Endothelial cell (in vitro differentiated cells): ENCODE measurements at regions not wholly inside any gene's neighbourhood (a gene's known extent, or its start where the extent isn't known, plus 50 kb on each side); places are given as distances from the start of the nearest gene placed in this dataset.

Experiments used
- DNase-seq: peaks from one replicate; pipeline ENCODE4 v3.0.0; 2021; ENCODE audit warnings: low spot score
- H3K27ac Mint-ChIP-seq: one replicate; pipeline ENCODE4 v1.8.0; 2021; ENCODE audit warnings: mixed read lengths, inconsistent platforms; ENCODE audit not compliant: unreplicated experiment
- H3K27me3 Mint-ChIP-seq: one replicate; pipeline ENCODE4 v1.8.0; 2021; ENCODE audit warnings: mild to moderate bottlenecking, moderate library complexity, mixed read lengths, inconsistent platforms; ENCODE audit not compliant: unreplicated experiment
- H3K36me3 Mint-ChIP-seq: one replicate; pipeline ENCODE4 v1.8.0; 2021; ENCODE audit warnings: mild to moderate bottlenecking, low read depth, mixed read lengths, inconsistent platforms; ENCODE audit not compliant: unreplicated experiment
- H3K4me1 Mint-ChIP-seq: one replicate; pipeline ENCODE4 v1.8.0; 2021; ENCODE audit warnings: mild to moderate bottlenecking, mixed read lengths, inconsistent platforms; ENCODE audit not compliant: unreplicated experiment
- H3K4me3 Mint-ChIP-seq: one replicate; pipeline ENCODE4 v1.8.0; 2021; ENCODE audit warnings: mild to moderate bottlenecking, mixed read lengths, inconsistent platforms; ENCODE audit not compliant: unreplicated experiment
- H3K9me3 Mint-ChIP-seq: one replicate; pipeline ENCODE4 v1.8.0; 2021; ENCODE audit warnings: mixed read lengths, inconsistent platforms; ENCODE audit not compliant: unreplicated experiment
- TF ChIP-seq, protein P1 (sequence below): fragments of 200-600 bp; sonication (generic); IDR thresholded peaks from one replicate; pipeline ENCODE4 v1.5.0; 2021; ENCODE audit warnings: antibody characterized with exemption; ENCODE audit not compliant: unreplicated experiment

DNA sequence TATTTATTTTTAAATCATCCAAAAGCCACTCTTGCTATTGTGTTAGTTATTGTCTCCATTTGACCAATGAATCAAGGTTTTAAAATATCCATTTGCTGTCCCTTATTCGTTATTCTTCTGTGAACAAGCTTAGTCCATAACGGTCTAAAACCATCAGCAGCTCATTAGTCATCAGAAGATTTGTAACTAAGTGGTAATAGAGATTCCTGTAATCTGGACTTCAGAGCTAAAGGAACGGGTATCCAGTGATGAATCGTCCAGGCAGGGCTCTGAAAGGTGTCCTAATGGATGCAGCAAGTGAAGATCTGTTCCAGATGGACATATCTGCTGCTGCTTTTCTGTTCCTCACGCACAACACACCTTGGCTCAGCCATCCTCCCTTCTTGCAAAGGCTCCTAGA is 362.7 kb upstream of the CFAP20DC start:
- Mint-ChIP-seq H3K27ac (no peak overlapping the region), H3K36me3 (no peaks in the 10 kb centered on the region), H3K27me3 (no peaks in the 10 kb centered on the region), H3K9me3 (no peaks in the 10 kb centered on the region), H3K4me1 (peaks cover 12% of the 10 kb centered on the region), H3K4me3 (no peak overlapping the region)
- TF ChIP-seq, protein P1, sequence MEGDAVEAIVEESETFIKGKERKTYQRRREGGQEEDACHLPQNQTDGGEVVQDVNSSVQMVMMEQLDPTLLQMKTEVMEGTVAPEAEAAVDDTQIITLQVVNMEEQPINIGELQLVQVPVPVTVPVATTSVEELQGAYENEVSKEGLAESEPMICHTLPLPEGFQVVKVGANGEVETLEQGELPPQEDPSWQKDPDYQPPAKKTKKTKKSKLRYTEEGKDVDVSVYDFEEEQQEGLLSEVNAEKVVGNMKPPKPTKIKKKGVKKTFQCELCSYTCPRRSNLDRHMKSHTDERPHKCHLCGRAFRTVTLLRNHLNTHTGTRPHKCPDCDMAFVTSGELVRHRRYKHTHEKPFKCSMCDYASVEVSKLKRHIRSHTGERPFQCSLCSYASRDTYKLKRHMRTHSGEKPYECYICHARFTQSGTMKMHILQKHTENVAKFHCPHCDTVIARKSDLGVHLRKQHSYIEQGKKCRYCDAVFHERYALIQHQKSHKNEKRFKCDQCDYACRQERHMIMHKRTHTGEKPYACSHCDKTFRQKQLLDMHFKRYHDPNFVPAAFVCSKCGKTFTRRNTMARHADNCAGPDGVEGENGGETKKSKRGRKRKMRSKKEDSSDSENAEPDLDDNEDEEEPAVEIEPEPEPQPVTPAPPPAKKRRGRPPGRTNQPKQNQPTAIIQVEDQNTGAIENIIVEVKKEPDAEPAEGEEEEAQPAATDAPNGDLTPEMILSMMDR: no peak
- no peak for DNase-seq

DNA sequence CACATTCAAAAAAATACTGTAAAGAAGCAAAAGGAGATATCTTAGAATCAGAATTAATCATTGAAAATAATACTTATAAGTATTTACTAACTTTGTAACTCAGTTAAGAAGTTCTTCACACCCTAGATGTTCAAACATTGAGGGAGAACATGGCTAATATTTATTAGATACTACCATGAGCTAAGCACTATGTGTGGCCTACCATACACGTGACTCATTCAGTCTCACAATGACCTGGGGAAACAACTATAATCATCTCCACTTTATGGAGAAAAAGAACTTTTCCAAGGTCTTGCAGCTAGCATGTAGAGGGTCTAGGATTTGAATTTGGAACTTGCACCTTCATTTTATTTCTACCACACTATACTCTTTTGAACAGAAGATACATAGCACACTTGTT is 361.9 kb upstream of the CFAP20DC start:
- TF ChIP-seq, protein P1: no peak
- H3K27me3 Mint-ChIP-seq: no peaks in the 10 kb centered on the region
- H3K36me3 Mint-ChIP-seq: no peaks in the 10 kb centered on the region

DNA sequence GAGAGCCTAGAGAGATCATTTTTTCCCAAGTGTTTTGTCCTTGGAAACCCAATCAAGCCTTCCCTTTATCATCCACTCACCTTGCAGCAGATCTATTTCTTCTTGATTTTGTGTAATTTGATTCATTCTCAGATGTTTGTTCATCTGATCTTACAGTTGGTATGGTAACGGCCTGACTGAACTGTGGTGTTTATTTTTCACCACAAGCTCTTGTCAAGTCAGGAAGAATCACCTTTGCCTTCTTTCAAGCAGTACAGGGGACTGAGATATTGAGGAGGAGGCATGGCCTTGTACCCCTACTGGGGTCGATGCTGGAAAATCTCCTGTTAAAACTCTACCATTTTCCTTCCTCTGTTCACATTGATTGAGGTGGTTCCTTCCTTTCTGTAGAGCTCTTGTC is 361.4 kb upstream of the CFAP20DC start:
- Mint-ChIP-seq H3K36me3 (no peaks in the 10 kb centered on the region), H3K4me3 (no peak overlapping the region), H3K9me3 (no peaks in the 10 kb centered on the region), H3K4me1 (peaks cover 10% of the 10 kb centered on the region), H3K27me3 (no peaks in the 10 kb centered on the region), H3K27ac (no peak overlapping the region)
- TF ChIP-seq, protein P1: no peak
- DNase-seq: no peak

More for the DNA sequence above, 361.9 kb upstream of the CFAP20DC start:
- Mint-ChIP-seq H3K9me3 (no peaks in the 10 kb centered on the region), H3K4me3 (no peak overlapping the region), H3K27ac (no peak overlapping the region), H3K4me1 (peaks cover 10% of the 10 kb centered on the region)
- no peak for DNase-seq

DNA sequence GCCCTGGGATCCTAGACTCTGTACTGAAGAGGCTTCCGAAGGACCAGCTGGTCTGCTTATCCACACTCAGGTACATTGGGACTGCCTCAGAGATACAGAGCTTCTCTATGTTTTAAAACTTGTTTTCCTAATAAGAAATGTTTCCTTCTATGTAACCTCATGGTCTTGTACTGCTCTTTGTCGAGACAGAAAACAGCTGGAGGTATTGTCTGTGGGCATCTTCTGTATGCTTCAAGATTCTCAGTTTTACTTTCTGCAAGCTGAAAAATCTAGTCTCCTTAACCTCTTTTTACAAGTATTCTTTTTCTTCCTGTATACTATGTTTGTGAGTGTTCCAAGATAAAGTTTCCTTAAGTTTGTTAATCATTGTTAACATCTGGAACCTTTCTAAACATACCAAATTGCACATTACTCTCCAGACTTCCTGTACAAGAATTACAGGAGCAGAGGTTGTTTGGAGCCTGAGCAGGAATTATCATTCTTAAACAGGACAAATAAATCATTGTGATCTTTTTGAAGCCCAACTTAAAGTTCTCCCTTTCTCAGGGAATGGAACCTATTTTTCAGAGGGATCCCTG is 358.3 kb upstream of the CFAP20DC start:
- H3K9me3 Mint-ChIP-seq: no peaks in the 10 kb centered on the region
- TF ChIP-seq, protein P1: no peak
- H3K4me3 Mint-ChIP-seq: no peak overlapping the region
- peaks cover 10% of the 10 kb centered on the region for H3K4me1 Mint-ChIP-seq
- H3K27ac Mint-ChIP-seq: no peak overlapping the region
- H3K36me3 Mint-ChIP-seq: no peaks in the 10 kb centered on the region
- DNase-seq: no peak
- H3K27me3 Mint-ChIP-seq: no peaks in the 10 kb centered on the region

DNA sequence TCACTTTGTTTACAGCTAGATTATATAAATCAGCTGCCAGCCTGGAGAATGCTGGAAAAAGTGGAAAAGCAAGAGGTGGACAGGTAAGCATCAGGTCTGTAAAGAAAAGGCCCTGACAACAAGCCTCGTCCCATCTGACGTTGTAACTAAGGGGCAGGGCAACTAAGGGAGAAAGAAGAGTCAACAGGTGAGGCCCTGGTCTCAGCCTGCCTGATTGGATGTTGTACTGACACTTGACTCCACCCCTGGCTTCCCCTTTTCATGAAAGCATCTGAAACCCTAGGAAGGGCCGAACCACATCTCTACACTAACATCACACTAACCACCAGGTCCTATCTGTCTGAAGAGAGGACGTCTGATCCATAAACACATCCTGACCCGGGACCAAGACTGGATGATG is 357.6 kb upstream of the CFAP20DC start:
- Mint-ChIP-seq H3K36me3 (no peaks in the 10 kb centered on the region), H3K27ac (no peak overlapping the region), H3K4me1 (peaks cover 10% of the 10 kb centered on the region), H3K9me3 (no peaks in the 10 kb centered on the region), H3K4me3 (no peak overlapping the region), H3K27me3 (no peaks in the 10 kb centered on the region)
- TF ChIP-seq, protein P1: no peak
- DNase-seq: no peak
